Activated naive CD4-positive, alpha-beta T cell treated with anti-CD3 and anti-CD28 coated beads for 36 hours (primary cell): ENCODE measurements at regions not wholly inside any gene's neighbourhood (a gene's known extent, or its start where the extent isn't known, plus 50 kb on each side); places are given as distances from the start of the nearest gene placed in this dataset.

ENCODE experiments used
- CTCF ChIA-PET: fragments of 350-600 bp; sonication (Branson Sonifier 250); formaldehyde crosslinking; loops from one replicate; lab custom pipeline; 2021; ENCODE audit warnings: antibody characterized with exemption; lab: Charles Lee
- DNase-seq: peaks from one replicate; pipeline ENCODE4 v3.0.0-alpha.2; 2020
- H3K27ac Mint-ChIP-seq: one replicate; pipeline ENCODE4 v1.8.0; 2021; ENCODE audit warnings: mild to moderate bottlenecking, mixed read lengths
- H3K27me3 Mint-ChIP-seq: one replicate; pipeline ENCODE4 v1.8.0; 2021; ENCODE audit warnings: low read depth, mixed read lengths
- H3K36me3 Mint-ChIP-seq: one replicate; pipeline ENCODE4 v1.8.0; 2021; ENCODE audit warnings: low read depth, mixed read lengths
- H3K4me1 Mint-ChIP-seq: one replicate; pipeline ENCODE4 v1.8.0; 2021; ENCODE audit warnings: low read depth, mixed read lengths
- H3K4me3 Mint-ChIP-seq: one replicate; pipeline ENCODE4 v1.8.0; 2021; ENCODE audit warnings: mild to moderate bottlenecking, moderate library complexity, mixed read lengths
- H3K9me3 Mint-ChIP-seq: one replicate; pipeline ENCODE4 v1.8.0; 2021; ENCODE audit warnings: mixed read lengths
- intact Hi-C: fragments of 100-400 bp; cut with micrococcal nuclease; formaldehyde crosslinking; loops from one replicate; pipeline ENCODE4 v1.15.1; 2023

GRCh38 chr3:27824312-27825200 is 102.4 kb upstream of the EOMES start:
- intact Hi-C loops: no loop called here
- CTCF ChIA-PET: no interaction called here
- Mint-ChIP-seq H3K9me3 (no peaks in the 10 kb centered on the region), H3K27ac (no peak overlapping the region), H3K4me3 (no peak overlapping the region), H3K27me3 (no peaks in the 10 kb centered on the region), H3K4me1 (peaks cover 10% of the 10 kb centered on the region), H3K36me3 (no peaks in the 10 kb centered on the region)
- no peak for DNase-seq

DNA sequence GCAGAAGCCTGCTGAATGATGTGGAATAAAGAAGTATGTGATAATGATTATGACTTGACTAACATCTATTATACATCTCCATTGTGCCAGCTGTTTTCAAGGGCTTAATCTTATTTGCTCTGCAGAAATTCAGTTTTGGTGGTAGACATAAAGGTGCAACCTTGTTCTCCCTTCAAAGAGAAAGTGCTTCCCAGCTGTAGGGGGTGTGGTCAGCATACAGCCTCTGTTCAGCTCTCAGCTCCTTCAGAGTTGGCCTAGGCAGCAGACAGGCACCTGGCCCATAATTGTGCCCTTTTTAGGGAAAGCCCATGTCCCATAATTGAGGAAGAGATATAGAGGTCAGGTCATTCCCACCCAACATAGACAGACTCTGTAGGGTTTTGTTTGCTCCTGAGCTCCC is 104.3 kb upstream of the EOMES start:
- no peaks in the 10 kb centered on the region for H3K9me3 Mint-ChIP-seq
- peaks cover 10% of the 10 kb centered on the region for H3K4me1 Mint-ChIP-seq
- no peak overlapping the region for H3K4me3 Mint-ChIP-seq
- H3K36me3 Mint-ChIP-seq: no peaks in the 10 kb centered on the region
- CTCF ChIA-PET: interaction anchor here (1.3 kb wide), 1 partner anchor 114 kb away, joined by 3 read pairs; no protein-coding TSS in a partner anchor
- H3K27me3 Mint-ChIP-seq: no peaks in the 10 kb centered on the region
- no peak overlapping the region for H3K27ac Mint-ChIP-seq
- DNase-seq: no peak
- intact Hi-C loops: no loop called here

GRCh38 chr3:27827041-27827440 is 104.9 kb upstream of the EOMES start:
- Mint-ChIP-seq H3K4me3 (no peak overlapping the region), H3K4me1 (peaks cover 10% of the 10 kb centered on the region), H3K9me3 (peaks cover 2% of the 10 kb centered on the region), H3K27me3 (no peaks in the 10 kb centered on the region), H3K27ac (no peak overlapping the region), H3K36me3 (no peaks in the 10 kb centered on the region)
- intact Hi-C loops: no loop called here
- CTCF ChIA-PET: interaction anchor here (1.3 kb wide), 1 partner anchor 115 kb away, joined by 3 read pairs; no protein-coding TSS in a partner anchor
- DNase-seq: no peak

- peaks cover 2% of the 10 kb centered on the region for H3K9me3 Mint-ChIP-seq
- no peaks in the 10 kb centered on the region for H3K27me3 Mint-ChIP-seq
- H3K27ac Mint-ChIP-seq: no peak overlapping the region
- CTCF ChIA-PET: no interaction called here
- intact Hi-C loops: no loop called here
- peaks cover 8% of the 10 kb centered on the region for H3K4me1 Mint-ChIP-seq
- no peak for DNase-seq
- H3K36me3 Mint-ChIP-seq: no peaks in the 10 kb centered on the region
- no peak overlapping the region for H3K4me3 Mint-ChIP-seq
Measured at GRCh38 chr3:27840807-27841594, 118.9 kb upstream of the EOMES start.

GRCh38 chr3:27844052-27844675 is 122.0 kb upstream of the EOMES start:
- Mint-ChIP-seq H3K27me3 (no peaks in the 10 kb centered on the region), H3K27ac (no peak overlapping the region), H3K4me3 (no peak overlapping the region), H3K4me1 (peaks cover 8% of the 10 kb centered on the region), H3K9me3 (no peaks in the 10 kb centered on the region), H3K36me3 (no peaks in the 10 kb centered on the region)
- CTCF ChIA-PET: interaction anchor here (0.6 kb wide), 2 partner anchors 336 to 353 kb away, joined by 3 to 4 read pairs; no protein-coding TSS in a partner anchor
- intact Hi-C loops: no loop called here
- no peak for DNase-seq

DNA sequence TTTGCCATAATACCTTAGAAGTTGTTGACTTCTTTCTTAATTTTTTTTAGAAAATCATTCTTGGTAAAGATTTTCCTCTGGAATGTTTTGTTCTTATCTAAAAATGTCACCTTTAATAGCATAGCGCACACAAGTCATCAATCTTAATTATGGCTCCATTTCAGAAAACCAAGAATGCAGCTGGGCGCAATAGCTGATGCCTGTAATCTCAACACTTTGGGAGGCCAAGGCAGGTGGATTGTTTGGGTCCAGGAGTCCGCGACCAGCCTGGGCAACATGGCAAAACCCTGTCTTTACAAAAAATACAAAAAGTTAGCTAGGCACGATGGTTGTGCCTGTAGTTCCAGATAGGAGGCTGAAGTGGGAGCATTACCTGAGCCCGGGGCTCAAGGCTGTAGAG is 125.6 kb upstream of the EOMES start:
- H3K4me3 Mint-ChIP-seq: no peak overlapping the region
- CTCF ChIA-PET: no interaction called here
- intact Hi-C loops: no loop called here
- no peaks in the 10 kb centered on the region for H3K36me3 Mint-ChIP-seq
- peaks cover 8% of the 10 kb centered on the region for H3K4me1 Mint-ChIP-seq
- H3K27ac Mint-ChIP-seq: no peak overlapping the region
- H3K27me3 Mint-ChIP-seq: no peaks in the 10 kb centered on the region
- H3K9me3 Mint-ChIP-seq: peaks cover 8% of the 10 kb centered on the region
- no peak for DNase-seq

DNA sequence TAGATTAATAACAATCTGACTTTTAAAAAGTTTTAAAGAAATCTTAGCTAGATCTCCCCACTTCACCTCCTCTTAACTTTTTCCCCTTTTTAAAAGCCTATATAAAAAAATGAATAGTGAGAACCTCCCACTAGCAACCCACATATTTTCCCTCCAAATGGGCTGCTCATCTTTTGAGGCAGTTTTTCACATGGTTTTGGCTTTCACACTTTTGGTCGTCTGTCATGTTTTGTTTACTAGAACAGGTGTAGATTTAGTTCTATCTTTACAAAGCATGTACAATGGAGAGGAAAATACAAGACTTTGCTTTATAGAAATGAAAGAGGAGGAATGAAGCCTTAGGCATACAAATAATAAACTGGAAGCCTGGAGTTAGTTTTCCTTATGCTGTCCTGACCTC is 126.7 kb upstream of the EOMES start:
- no peak for DNase-seq
- Mint-ChIP-seq H3K27me3 (no peaks in the 10 kb centered on the region), H3K36me3 (peaks cover 2% of the 10 kb centered on the region), H3K27ac (no peak overlapping the region), H3K4me1 (peaks cover 3% of the 10 kb centered on the region), H3K4me3 (no peak overlapping the region), H3K9me3 (peaks cover 9% of the 10 kb centered on the region)
- CTCF ChIA-PET: no interaction called here
- intact Hi-C loops: no loop called here

DNA sequence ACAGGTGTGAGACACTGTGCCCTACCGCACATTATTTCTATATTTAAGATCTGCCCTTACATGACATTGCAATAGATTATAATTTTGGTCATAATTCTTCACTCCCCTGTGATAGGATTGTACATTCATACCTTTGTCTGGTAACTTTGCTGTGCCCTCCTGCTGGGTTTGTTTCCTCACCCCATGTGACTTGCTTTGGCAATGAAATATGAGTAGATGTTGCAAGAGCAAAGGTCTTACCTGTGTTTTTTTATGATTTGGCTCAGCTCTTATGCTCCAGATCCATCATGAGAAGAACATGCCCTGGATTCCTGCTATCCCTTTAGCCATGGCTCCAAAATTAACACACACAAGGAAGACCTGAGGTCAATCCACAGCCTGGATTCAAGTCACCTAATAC is 137.7 kb upstream of the EOMES start:
- no peaks in the 10 kb centered on the region for H3K36me3 Mint-ChIP-seq
- H3K27me3 Mint-ChIP-seq: no peaks in the 10 kb centered on the region
- no peaks in the 10 kb centered on the region for H3K9me3 Mint-ChIP-seq
- CTCF ChIA-PET: no interaction called here
- H3K4me1 Mint-ChIP-seq: peaks cover 32% of the 10 kb centered on the region
- intact Hi-C loops: loop anchor here (5.0 kb wide), 1 partner anchor 113 kb away; no protein-coding TSS in a partner anchor
- no peak for DNase-seq
- no peak overlapping the region for H3K4me3 Mint-ChIP-seq
- H3K27ac Mint-ChIP-seq: no peak overlapping the region

GRCh38 chr3:27861046-27862036 is 139.2 kb upstream of the EOMES start:
- Mint-ChIP-seq H3K9me3 (no peaks in the 10 kb centered on the region), H3K27ac (peak overlapping the region; percentile 62), H3K4me3 (no peak overlapping the region), H3K4me1 (peaks cover 32% of the 10 kb centered on the region), H3K36me3 (no peaks in the 10 kb centered on the region), H3K27me3 (no peaks in the 10 kb centered on the region)
- DNase-seq: no peak
- CTCF ChIA-PET: interaction anchor here (0.7 kb wide), 1 partner anchor 831 kb away, joined by 3 read pairs; no protein-coding TSS in a partner anchor
- intact Hi-C loops: loop anchor here (5.0 kb wide), 1 partner anchor 114 kb away; no protein-coding TSS in a partner anchor

- Mint-ChIP-seq H3K4me3 (no peak overlapping the region), H3K36me3 (peaks cover 7% of the 10 kb centered on the region), H3K4me1 (peaks cover 19% of the 10 kb centered on the region), H3K9me3 (peaks cover 14% of the 10 kb centered on the region), H3K27me3 (no peaks in the 10 kb centered on the region), H3K27ac (no peak overlapping the region)
- CTCF ChIA-PET: no interaction called here
- intact Hi-C loops: no loop called here
- no peak for DNase-seq
Measured at GRCh38 chr3:27865731-27866130, 143.6 kb upstream of the EOMES start.

DNA sequence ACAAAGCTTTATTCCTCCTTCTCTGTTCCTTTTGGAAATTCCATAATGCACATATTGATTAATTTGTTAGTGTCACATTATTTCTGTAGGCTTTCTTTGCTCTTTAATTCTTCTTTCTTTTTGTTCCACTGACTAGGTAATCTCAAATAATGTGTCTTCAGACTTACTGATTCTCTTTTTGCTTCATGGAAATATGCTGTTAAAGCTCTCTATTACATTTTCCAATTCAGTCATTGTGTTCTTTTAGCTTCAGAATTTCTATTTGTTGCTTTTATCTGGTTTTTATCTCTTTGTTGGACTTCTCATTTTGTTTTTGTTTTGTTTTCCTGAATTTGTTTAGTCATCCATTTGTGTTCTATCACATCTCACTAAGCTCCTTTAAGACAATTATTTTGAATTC is 147.0 kb upstream of the EOMES start:
- peaks cover 7% of the 10 kb centered on the region for H3K36me3 Mint-ChIP-seq

More for the DNA sequence above, 147.0 kb upstream of the EOMES start:
- intact Hi-C loops: no loop called here
- Mint-ChIP-seq H3K27me3 (no peaks in the 10 kb centered on the region), H3K4me3 (no peak overlapping the region), H3K4me1 (no peaks in the 10 kb centered on the region), H3K9me3 (peaks cover 14% of the 10 kb centered on the region), H3K27ac (no peak overlapping the region)
- DNase-seq: no peak
- CTCF ChIA-PET: interaction anchor here (0.6 kb wide), 1 partner anchor 98 kb away, joined by 3 read pairs; no protein-coding TSS in a partner anchor
